IMR-90 (cell line): ENCODE measurements at regions not wholly inside any gene's neighbourhood (a gene's known extent, or its start where the extent isn't known, plus 50 kb on each side); places are given as distances from the start of the nearest gene placed in this dataset.

Experiments used
- ATAC-seq: fragments of 200-7000 bp; cut with Tn5 transposase; 2 replicates; pipeline ENCODE4 v1.9.1; 2020; ENCODE audit warnings: low read depth, mild to moderate bottlenecking, moderate library complexity
- BruUV-seq: library from RNA; stranded (reverse); fragments of 400-500 nt; replicated peaks from 2 replicates; lab custom pipeline; 2021; lab: Mats Ljungman, UMichigan
- CTCF ChIA-PET: fragments of 300-600 bp; formaldehyde crosslinking; extraction: SDS; loops from one replicate; lab custom pipeline; 2021; ENCODE audit warnings: antibody characterized with exemption; lab: Yijun Ruan, JAX
- POLR2A ChIA-PET: fragments of 300-600 bp; sonication (Branson Sonifier 250); formaldehyde crosslinking; loops from one replicate; lab custom pipeline; 2022; ENCODE audit warnings: antibody characterized with exemption; ENCODE audit not compliant: unreplicated experiment; lab: Charles Lee
- DNase-seq: peaks from one replicate; pipeline ENCODE4 v3.0.0; 2013
- H2AFZ ChIP-seq: replicated peaks from 2 replicates; pipeline ENCODE3; 2013; ENCODE audit warnings: low read length, mild to moderate bottlenecking; ENCODE audit not compliant: poor library complexity
- H2AK5ac ChIP-seq: 2 replicates; pipeline ENCODE4 v1.6.1; 2013; ENCODE audit warnings: low read depth, low read length, inconsistent platforms
- H2AK9ac ChIP-seq: replicated peaks from 2 replicates; pipeline ENCODE3; 2013; ENCODE audit warnings: mild to moderate bottlenecking, low read depth, low read length, moderate library complexity; ENCODE audit not compliant: poor library complexity
- H2BK120ac ChIP-seq: 2 replicates; pipeline ENCODE4 v1.6.1; 2013; ENCODE audit warnings: low read depth, low read length, inconsistent platforms
- H2BK15ac ChIP-seq: 3 replicates; pipeline ENCODE4 v1.6.1; 2013; ENCODE audit warnings: low read depth, low read length, inconsistent platforms
- H2BK20ac ChIP-seq: 2 replicates; pipeline ENCODE4 v1.6.1; 2013; ENCODE audit warnings: low read depth, mild to moderate bottlenecking, inconsistent platforms, low read length, moderate library complexity
- H2BK5ac ChIP-seq: 2 replicates; pipeline ENCODE4 v1.6.1; 2013; ENCODE audit warnings: mild to moderate bottlenecking, low read depth, low read length, inconsistent platforms; ENCODE audit not compliant: poor library complexity, severe bottlenecking
- H3K14ac ChIP-seq: replicated peaks from 2 replicates; pipeline ENCODE4 v1.6.1; 2013; ENCODE audit warnings: low read depth, low read length, inconsistent platforms
- H3K18ac ChIP-seq: 2 replicates; pipeline ENCODE4 v1.6.1; 2013; ENCODE audit warnings: low read depth, low read length, control low read depth
- H3K23ac ChIP-seq: 2 replicates; pipeline ENCODE4 v1.6.1; 2013; ENCODE audit warnings: low read depth, low read length, inconsistent platforms
- H3K27ac ChIP-seq: 2 replicates; pipeline ENCODE4 v1.5.1; 2013; ENCODE audit warnings: mild to moderate bottlenecking, control low read depth, low read length; ENCODE audit not compliant: insufficient read depth
- H3K27me3 ChIP-seq: 2 replicates; pipeline ENCODE4 v1.6.1; 2013; ENCODE audit warnings: low read length; ENCODE audit not compliant: control insufficient read depth, insufficient read depth
- H3K36me3 ChIP-seq: 2 replicates; pipeline ENCODE4 v1.6.1; 2013; ENCODE audit warnings: low read length, mixed read lengths; ENCODE audit not compliant: control insufficient read depth, insufficient read depth
- H3K4ac ChIP-seq: 2 replicates; pipeline ENCODE4 v1.6.1; 2013; ENCODE audit warnings: low read depth, low read length, inconsistent platforms
- H3K4me1 ChIP-seq: 2 replicates; pipeline ENCODE4 v1.6.1; 2013; ENCODE audit warnings: low read length, mixed read lengths; ENCODE audit not compliant: control insufficient read depth, insufficient read depth
- H3K4me2 ChIP-seq: 2 replicates; pipeline ENCODE4 v1.6.1; 2013; ENCODE audit warnings: low read depth, mild to moderate bottlenecking, control low read depth, low read length, moderate library complexity
- H3K4me3 ChIP-seq: 2 replicates; pipeline ENCODE4 v1.5.1; 2013; ENCODE audit warnings: low read depth, mild to moderate bottlenecking, control low read depth, low read length, moderate library complexity; ENCODE audit not compliant: insufficient read depth
- H3K56ac ChIP-seq: 2 replicates; pipeline ENCODE4 v1.6.1; 2013; ENCODE audit warnings: low read length, inconsistent platforms; ENCODE audit not compliant: insufficient read depth; ENCODE audit errors: extremely low read depth
- H3K79me1 ChIP-seq, 2 experiments: 2 replicates each; pipeline ENCODE4 v1.6.1; 2013; ENCODE audit warnings: low read length in 2 of 2, inconsistent platforms in 1 of 2, low read depth in 1 of 2
- H3K9ac ChIP-seq: 2 replicates; pipeline ENCODE4 v1.6.1; 2013; ENCODE audit warnings: low read depth, low read length, control low read depth
- H3K9me1 ChIP-seq: 2 replicates; pipeline ENCODE4 v1.6.1; 2013; ENCODE audit warnings: low read length, inconsistent platforms; ENCODE audit not compliant: insufficient read depth
- H3K9me3 ChIP-seq: 2 replicates; pipeline ENCODE4 v1.6.1; 2013; ENCODE audit warnings: low read length; ENCODE audit not compliant: control insufficient read depth, insufficient read depth
- H4K20me1 ChIP-seq: 2 replicates; pipeline ENCODE4 v1.6.1; 2013; ENCODE audit warnings: low read length, inconsistent platforms; ENCODE audit not compliant: insufficient read depth
- H4K5ac ChIP-seq: 2 replicates; pipeline ENCODE4 v1.6.1; 2013; ENCODE audit warnings: mild to moderate bottlenecking, low read depth, low read length, control low read depth
- H4K8ac ChIP-seq, 2 experiments: 2 replicates each; pipeline ENCODE4 v1.6.1; 2013; ENCODE audit warnings: low read depth in 2 of 2, low read length in 2 of 2, control low read depth in 1 of 2, inconsistent platforms in 1 of 2
- H4K91ac ChIP-seq: 2 replicates; pipeline ENCODE4 v1.6.1; 2013; ENCODE audit warnings: low read depth, low read length, inconsistent platforms; ENCODE audit not compliant: insufficient read depth
- BHLHE40 ChIP-seq: fragments of 150-350 bp; IDR thresholded peaks from 2 replicates; pipeline ENCODE4 v1.6.1; 2016; ENCODE audit warnings: mild to moderate bottlenecking, low read depth, low read length
- CEBPB ChIP-seq: IDR thresholded peaks from 2 replicates; pipeline ENCODE4 v1.6.1; 2012; ENCODE audit warnings: low read depth, low read length, improper control_type of control experiment
- CHD1 ChIP-seq: IDR thresholded peaks from 2 replicates; pipeline ENCODE4 v1.6.1; 2012; ENCODE audit warnings: low read depth, low read length, improper control_type of control experiment
- ELK1 ChIP-seq: fragments of 150-350 bp; IDR thresholded peaks from 2 replicates; pipeline ENCODE4 v1.6.1; 2016; ENCODE audit warnings: low read depth, mild to moderate bottlenecking, low read length, moderate library complexity, borderline replicate concordance
- FOS ChIP-seq: fragments of 150-350 bp; IDR thresholded peaks from 2 replicates; pipeline ENCODE4 v1.6.1; 2016; ENCODE audit warnings: low read depth, low read length
- MAFK ChIP-seq: IDR thresholded peaks from 2 replicates; pipeline ENCODE4 v1.6.1; 2012; ENCODE audit warnings: low read depth, low read length, improper control_type of control experiment
- MAZ ChIP-seq: IDR thresholded peaks from 2 replicates; pipeline ENCODE4 v1.6.1; 2012; ENCODE audit warnings: low read depth, mild to moderate bottlenecking, low read length, improper control_type of control experiment, moderate library complexity, borderline replicate concordance
- MXI1 ChIP-seq: IDR thresholded peaks from 2 replicates; pipeline ENCODE4 v1.6.1; 2012; ENCODE audit warnings: low read depth, mild to moderate bottlenecking, low read length, moderate library complexity, borderline replicate concordance
- NFE2L2 ChIP-seq: fragments of 150-350 bp; IDR thresholded peaks from 2 replicates; pipeline ENCODE4 v1.6.1; 2016; ENCODE audit warnings: low read depth, mild to moderate bottlenecking, low read length
- POLR2A ChIP-seq: IDR thresholded peaks from 2 replicates; pipeline ENCODE4 v1.6.1; 2012; ENCODE audit warnings: mild to moderate bottlenecking, low read depth, low read length
- RAD21 ChIP-seq: IDR thresholded peaks from 2 replicates; pipeline ENCODE4 v1.6.1; 2012; ENCODE audit warnings: low read length, improper control_type of control experiment
- RCOR1 ChIP-seq: IDR thresholded peaks from 2 replicates; pipeline ENCODE4 v1.6.1; 2012; ENCODE audit warnings: mild to moderate bottlenecking, low read length, improper control_type of control experiment; ENCODE audit not compliant: insufficient replicate concordance
- RFX5 ChIP-seq: IDR thresholded peaks from 2 replicates; pipeline ENCODE4 v1.8.0; 2012; ENCODE audit warnings: low read depth, mild to moderate bottlenecking, low read length, moderate library complexity
- SMC3 ChIP-seq: fragments of 150-350 bp; IDR thresholded peaks from 2 replicates; pipeline ENCODE4 v1.6.1; 2016; ENCODE audit warnings: low read depth, mild to moderate bottlenecking, antibody characterized with exemption, low read length, moderate library complexity
- USF2 ChIP-seq: fragments of 150-350 bp; IDR thresholded peaks from 2 replicates; pipeline ENCODE4 v1.6.1; 2017; ENCODE audit warnings: mild to moderate bottlenecking, antibody characterized with exemption, low read length, low read depth
- WGBS, 2 experiments: methylation state at CpG; one replicate each; pipeline versions ENCODE4 v1.1.5 to v1.1.7; 2013; ENCODE audit warnings: missing lambda C conversion rate in 2 of 2; ENCODE audit not compliant: insufficient read length in 1 of 2; ENCODE audit errors: extremely low coverage in 2 of 2; 5-methylcytosine and 5-hydroxymethylcytosine counted together
- dilution Hi-C: fragments of 300-500 bp; cut with HindIII; formaldehyde crosslinking; loops from one replicate; pipeline ENCODE4 v1.14.3; 2018; ENCODE audit warnings: low sequenced_read_pairs; ENCODE audit not compliant: unreplicated experiment
- in situ Hi-C: fragments of 300-500 bp; cut with MboI; formaldehyde crosslinking; loops from 3 replicates; pipeline ENCODE4 v1.14.3; 2019; ENCODE audit warnings: low sequenced_read_pairs, inconsistent platforms, mixed read lengths
- intact Hi-C: fragments of 100-400 bp; cut with micrococcal nuclease; formaldehyde crosslinking; loops from 2 replicates; pipeline ENCODE4 v1.10.0; 2022
- TF ChIP-seq, protein P1 (sequence below): conservative IDR thresholded peaks from 2 replicates; pipeline ENCODE4 v1.5.1; 2012; ENCODE audit warnings: mild to moderate bottlenecking, low read depth, low read length, improper control_type of control experiment

DNA sequence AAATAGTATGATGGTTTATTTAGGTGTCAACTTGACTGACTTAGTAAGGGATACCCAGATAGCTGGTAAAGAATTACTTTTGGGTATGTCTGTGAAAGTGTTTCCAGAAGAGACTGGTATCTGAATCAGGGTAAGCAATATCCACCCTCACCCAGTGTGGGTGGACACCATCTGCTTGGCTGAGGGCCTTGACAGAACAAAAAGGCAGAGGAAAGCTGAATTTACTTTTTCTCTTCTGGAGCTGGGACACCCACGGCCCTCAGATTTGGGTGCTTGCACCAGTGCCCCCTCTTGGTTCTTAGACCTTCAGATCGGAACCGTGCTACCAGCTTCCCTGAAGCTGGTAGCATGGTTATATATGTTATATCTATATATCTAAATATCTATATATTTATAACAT is 489.5 kb upstream of the MPDZ start:
- Histone ChIP-seq H2BK20ac (no peak overlapping the region), H3K79me1 (no peaks in the 10 kb centered on the region), H3K36me3 (no peaks in the 10 kb centered on the region), H3K23ac (no peak overlapping the region), H3K4me3 (no peak overlapping the region), H3K27ac (no peak overlapping the region), H3K4me1 (no peaks in the 10 kb centered on the region), H4K20me1 (no peaks in the 10 kb centered on the region), H3K56ac (no peak overlapping the region), H2BK15ac (no peak overlapping the region), H4K5ac (no peak overlapping the region), H2BK5ac (no peak overlapping the region), H4K8ac (no peak overlapping the region), H2AFZ (no peak overlapping the region), H3K4ac (no peak overlapping the region), H3K9me3 (no peaks in the 10 kb centered on the region), H3K4me2 (no peak overlapping the region), H2BK120ac (no peak overlapping the region), H3K27me3 (no peaks in the 10 kb centered on the region), H2AK9ac (no peak overlapping the region), H3K18ac (no peak overlapping the region), H3K14ac (no peak overlapping the region), H2AK5ac (no peak overlapping the region), H3K9ac (no peak overlapping the region), H3K9me1 (no peaks in the 10 kb centered on the region), H4K91ac (no peak overlapping the region)
- ChIA-PET POLR2A (no interaction called here), CTCF (no interaction called here)
- BruUV-seq = no TSS peak
- dilution Hi-C loops = no loop called here
- intact Hi-C loops = no loop called here
- no peak for TF ChIP-seq MAZ
- TF ChIP-seq MAFK = no peak
- TF ChIP-seq RAD21 = no peak
- no peak for TF ChIP-seq NFE2L2
- no peak for TF ChIP-seq RFX5
- TF ChIP-seq POLR2A = no peak
- TF ChIP-seq BHLHE40 = no peak
- no peak for TF ChIP-seq MXI1
- TF ChIP-seq SMC3 = no peak
- TF ChIP-seq CHD1 = no peak
- no peak for TF ChIP-seq ELK1
- TF ChIP-seq RCOR1 = no peak
- TF ChIP-seq CEBPB = no peak
- no peak for TF ChIP-seq FOS
- TF ChIP-seq, protein P1, sequence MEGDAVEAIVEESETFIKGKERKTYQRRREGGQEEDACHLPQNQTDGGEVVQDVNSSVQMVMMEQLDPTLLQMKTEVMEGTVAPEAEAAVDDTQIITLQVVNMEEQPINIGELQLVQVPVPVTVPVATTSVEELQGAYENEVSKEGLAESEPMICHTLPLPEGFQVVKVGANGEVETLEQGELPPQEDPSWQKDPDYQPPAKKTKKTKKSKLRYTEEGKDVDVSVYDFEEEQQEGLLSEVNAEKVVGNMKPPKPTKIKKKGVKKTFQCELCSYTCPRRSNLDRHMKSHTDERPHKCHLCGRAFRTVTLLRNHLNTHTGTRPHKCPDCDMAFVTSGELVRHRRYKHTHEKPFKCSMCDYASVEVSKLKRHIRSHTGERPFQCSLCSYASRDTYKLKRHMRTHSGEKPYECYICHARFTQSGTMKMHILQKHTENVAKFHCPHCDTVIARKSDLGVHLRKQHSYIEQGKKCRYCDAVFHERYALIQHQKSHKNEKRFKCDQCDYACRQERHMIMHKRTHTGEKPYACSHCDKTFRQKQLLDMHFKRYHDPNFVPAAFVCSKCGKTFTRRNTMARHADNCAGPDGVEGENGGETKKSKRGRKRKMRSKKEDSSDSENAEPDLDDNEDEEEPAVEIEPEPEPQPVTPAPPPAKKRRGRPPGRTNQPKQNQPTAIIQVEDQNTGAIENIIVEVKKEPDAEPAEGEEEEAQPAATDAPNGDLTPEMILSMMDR = no peak
- TF ChIP-seq USF2 = no peak
- in situ Hi-C loops = no loop called here
- ATAC-seq (no peak), DNase-seq (no peak)
- WGBS, 2 experiments = no CpG with 5 or more reads among the region's 3 CpGs
